ENCODE measurements at regions not wholly inside any gene's neighbourhood (a gene's known extent, or its start where the extent isn't known, plus 50 kb on each side); places are given as distances from the start of the nearest gene placed in this dataset.

- DNase-seq = no peak
- WGBS, 2 donors = 95 to 98% methylated on average over 6 of the region's 6 CpGs
- Histone ChIP-seq H3K27ac (no peak overlapping the region), H3K27me3 (no peaks in the 10 kb centered on the region), H3K4me1 (peaks cover 0 to 7% (median 2%) of the 10 kb centered on the region in 4 donors), H3K9me3 (no peaks in the 10 kb centered on the region), H3K4me3 (no peak overlapping the region), H3K36me3 (no peaks in the 10 kb centered on the region)
- intact Hi-C loops (cut with DNase I) = no loop called here
- no peak for TF ChIP-seq POLR2AphosphoS5 (IDR thresholded peaks at IDR 0.05)
- no peak for TF ChIP-seq EP300 (IDR thresholded peaks at IDR 0.05)
- no peak for TF ChIP-seq CTCF (IDR thresholded peaks at IDR 0.05)
- TF ChIP-seq POLR2A (IDR thresholded peaks at IDR 0.05) = no peak
Measured at GRCh38 chr14:71388336-71388735, 481.1 kb downstream of the PCNX1 start.

GRCh38 chr14:71388862-71389261 lies 481.6 kb downstream of the PCNX1 start:
- H3K4me3 ChIP-seq = no peak overlapping the region
- TF ChIP-seq EP300 (IDR thresholded peaks at IDR 0.05) (no peak), CTCF (IDR thresholded peaks at IDR 0.05) (no peak), POLR2A (IDR thresholded peaks at IDR 0.05) (no peak), POLR2AphosphoS5 (IDR thresholded peaks at IDR 0.05) (no peak)
- H3K36me3 ChIP-seq = no peaks in the 10 kb centered on the region
- no peak for DNase-seq
- peaks cover 0 to 4% (median 2%) of the 10 kb centered on the region in 4 donors for H3K4me1 ChIP-seq
- no peaks in the 10 kb centered on the region for H3K27me3 ChIP-seq
- 87 to 91% methylated on average over 4 of the region's 4 CpGs for WGBS, 2 donors
- intact Hi-C loops (cut with DNase I) = no loop called here
- H3K9me3 ChIP-seq = no peaks in the 10 kb centered on the region
- no peak overlapping the region for H3K27ac ChIP-seq

GRCh38 chr14:71394386-71394785 lies 487.1 kb downstream of the PCNX1 start:
- Histone ChIP-seq H3K27ac (no peak overlapping the region), H3K9me3 (no peaks in the 10 kb centered on the region), H3K36me3 (no peaks in the 10 kb centered on the region), H3K4me3 (no peak overlapping the region), H3K27me3 (no peaks in the 10 kb centered on the region), H3K4me1 (peaks cover 0 to 4% (median 0%) of the 10 kb centered on the region in 4 donors)
- TF ChIP-seq EP300 (IDR thresholded peaks at IDR 0.05) (no peak), POLR2AphosphoS5 (IDR thresholded peaks at IDR 0.05) (no peak), POLR2A (IDR thresholded peaks at IDR 0.05) (no peak), CTCF (IDR thresholded peaks at IDR 0.05) (no peak)
- 62 to 84% methylated on average over 2 of the region's 2 CpGs for WGBS, 2 donors
- DNase-seq = no peak
- intact Hi-C loops (cut with DNase I) = no loop called here

GRCh38 chr14:71395151-71395604 lies 487.9 kb downstream of the PCNX1 start:
- H3K27me3 ChIP-seq = no peaks in the 10 kb centered on the region
- intact Hi-C loops (cut with DNase I) = no loop called here
- H3K27ac ChIP-seq = no peak overlapping the region
- peaks cover 0 to 4% (median under 1%) of the 10 kb centered on the region in 4 donors for H3K4me1 ChIP-seq
- DNase-seq = no peak
- no peaks in the 10 kb centered on the region for H3K9me3 ChIP-seq
- H3K36me3 ChIP-seq = no peaks in the 10 kb centered on the region
- no peak overlapping the region for H3K4me3 ChIP-seq
- 86 to 91% methylated on average over 5 of the region's 5 CpGs for WGBS, 2 donors
- TF ChIP-seq POLR2AphosphoS5 (IDR thresholded peaks at IDR 0.05) (no peak), EP300 (IDR thresholded peaks at IDR 0.05) (no peak), CTCF (IDR thresholded peaks at IDR 0.05) (no peak), POLR2A (IDR thresholded peaks at IDR 0.05) (no peak)

GRCh38 chr14:71395636-71396035 lies 488.4 kb downstream of the PCNX1 start:
- Histone ChIP-seq H3K4me1 (peaks cover 0 to 6% (median 2%) of the 10 kb centered on the region in 4 donors), H3K4me3 (no peak overlapping the region), H3K36me3 (no peaks in the 10 kb centered on the region), H3K27me3 (no peaks in the 10 kb centered on the region), H3K9me3 (no peaks in the 10 kb centered on the region), H3K27ac (no peak overlapping the region)
- WGBS, 2 donors = 93 to 99% methylated on average over 2 of the region's 2 CpGs
- DNase-seq = no peak
- intact Hi-C loops (cut with DNase I) = no loop called here
- TF ChIP-seq EP300 (IDR thresholded peaks at IDR 0.05) = no peak
- no peak for TF ChIP-seq CTCF (IDR thresholded peaks at IDR 0.05)
- no peak for TF ChIP-seq POLR2A (IDR thresholded peaks at IDR 0.05)
- no peak for TF ChIP-seq POLR2AphosphoS5 (IDR thresholded peaks at IDR 0.05)

Data from sigmoid colon (tissue), 6 donors.